AG09309 (cell line): ENCODE measurements at regions not wholly inside any gene's neighbourhood (a gene's known extent, or its start where the extent isn't known, plus 50 kb on each side); places are given as distances from the start of the nearest gene placed in this dataset.
"Not testable (repeated sequence)": the region's sequence is repeated elsewhere in the genome, so short reads cannot be mapped to it uniquely, and the experiment has no call there.

ENCODE experiments used
- DNase-seq: peaks from one replicate; pipeline ENCODE4 v3.0.0-alpha.2; 2010; ENCODE audit warnings: low read depth
- H3K4me3 ChIP-seq: 2 replicates; pipeline ENCODE4 v1.5.1; 2011; ENCODE audit warnings: mild to moderate bottlenecking, low read depth, low read length, moderate library complexity; ENCODE audit not compliant: control insufficient read depth
- TF ChIP-seq, protein P1 (sequence below): IDR thresholded peaks from 2 replicates; pipeline ENCODE4 v1.5.1; 2011; ENCODE audit warnings: mild to moderate bottlenecking, low read depth, low read length, inconsistent platforms; ENCODE audit not compliant: insufficient read depth, control insufficient read depth; ENCODE audit errors: missing control alignments

GRCh38 chr2:16066261-16067036 is 126.1 kb downstream of the MYCN start:
- DNase-seq: no peak
- H3K4me3 ChIP-seq: no peak overlapping the region
- TF ChIP-seq, protein P1, sequence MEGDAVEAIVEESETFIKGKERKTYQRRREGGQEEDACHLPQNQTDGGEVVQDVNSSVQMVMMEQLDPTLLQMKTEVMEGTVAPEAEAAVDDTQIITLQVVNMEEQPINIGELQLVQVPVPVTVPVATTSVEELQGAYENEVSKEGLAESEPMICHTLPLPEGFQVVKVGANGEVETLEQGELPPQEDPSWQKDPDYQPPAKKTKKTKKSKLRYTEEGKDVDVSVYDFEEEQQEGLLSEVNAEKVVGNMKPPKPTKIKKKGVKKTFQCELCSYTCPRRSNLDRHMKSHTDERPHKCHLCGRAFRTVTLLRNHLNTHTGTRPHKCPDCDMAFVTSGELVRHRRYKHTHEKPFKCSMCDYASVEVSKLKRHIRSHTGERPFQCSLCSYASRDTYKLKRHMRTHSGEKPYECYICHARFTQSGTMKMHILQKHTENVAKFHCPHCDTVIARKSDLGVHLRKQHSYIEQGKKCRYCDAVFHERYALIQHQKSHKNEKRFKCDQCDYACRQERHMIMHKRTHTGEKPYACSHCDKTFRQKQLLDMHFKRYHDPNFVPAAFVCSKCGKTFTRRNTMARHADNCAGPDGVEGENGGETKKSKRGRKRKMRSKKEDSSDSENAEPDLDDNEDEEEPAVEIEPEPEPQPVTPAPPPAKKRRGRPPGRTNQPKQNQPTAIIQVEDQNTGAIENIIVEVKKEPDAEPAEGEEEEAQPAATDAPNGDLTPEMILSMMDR: no peak

DNA sequence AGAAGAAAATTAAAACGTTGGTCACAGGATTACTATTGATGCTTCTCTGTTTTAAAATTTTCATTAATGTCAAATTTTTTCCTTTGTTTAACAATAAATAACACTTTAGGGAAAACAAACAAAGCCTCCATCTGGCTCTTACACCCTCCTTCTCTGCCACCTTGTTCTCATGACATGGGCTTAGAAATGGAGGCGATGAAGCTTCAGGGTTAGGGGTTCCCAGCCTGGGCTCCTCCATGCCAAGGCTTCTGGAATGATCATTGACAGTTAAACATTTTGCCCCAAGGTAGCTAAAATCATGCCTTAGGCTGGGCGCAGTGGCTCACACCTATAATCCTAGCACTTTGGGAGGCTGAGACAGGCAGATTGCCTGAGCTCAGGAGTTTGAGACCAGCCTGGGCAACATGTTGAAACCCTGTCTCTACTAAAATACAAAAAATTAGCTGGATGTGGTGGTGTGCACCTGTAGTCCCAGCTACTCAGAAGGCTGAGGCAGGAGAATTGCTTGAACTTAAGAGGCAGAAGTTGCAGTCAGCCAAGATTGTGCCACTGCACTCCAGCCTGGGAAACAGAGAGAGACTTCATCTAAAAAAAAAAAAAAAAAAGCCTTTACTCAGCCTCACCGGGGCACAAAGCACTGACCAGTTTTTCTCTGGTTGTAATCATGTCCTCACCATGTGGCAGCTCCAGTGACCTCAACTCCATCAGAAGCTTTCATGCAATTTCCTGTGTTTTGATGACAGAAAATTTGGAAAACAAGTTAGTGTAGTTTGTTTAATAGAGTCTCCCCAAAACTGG is 125.1 kb downstream of the MYCN start:
- DNase-seq, H3K4me3 ChIP-seq: not testable (repeated sequence)

DNA sequence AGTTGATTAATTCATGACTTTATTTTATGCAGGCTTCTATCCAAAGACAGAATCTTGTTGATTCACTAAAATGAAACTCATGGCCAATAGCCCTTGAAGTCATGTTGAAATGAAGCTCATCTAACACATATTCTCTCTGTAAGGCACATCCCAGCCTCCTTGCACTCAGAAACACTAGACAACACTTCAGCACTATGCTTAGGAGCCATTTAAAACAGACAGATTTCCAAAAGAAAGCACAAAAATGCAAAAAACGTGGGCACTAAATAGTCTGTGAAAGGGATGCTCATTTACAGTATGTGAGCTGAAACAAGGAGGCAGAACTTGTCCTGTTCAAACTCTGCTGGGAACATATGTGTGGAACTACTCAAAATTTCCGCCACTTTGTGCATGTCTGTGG is 124.4 kb downstream of the MYCN start:
- no peak for DNase-seq
- TF ChIP-seq, protein P1: no peak

GRCh38 chr2:16063955-16064633 is 123.7 kb downstream of the MYCN start:
- H3K4me3 ChIP-seq: no peak overlapping the region
- no peak for DNase-seq
- TF ChIP-seq, protein P1: no peak

More for the DNA sequence above, 124.4 kb downstream of the MYCN start:
- no peak overlapping the region for H3K4me3 ChIP-seq

- TF ChIP-seq, protein P1: no peak
- H3K4me3 ChIP-seq: no peak overlapping the region
- no peak for DNase-seq
Observed at GRCh38 chr2:16063251-16063850, 123.0 kb downstream of the MYCN start.

DNA sequence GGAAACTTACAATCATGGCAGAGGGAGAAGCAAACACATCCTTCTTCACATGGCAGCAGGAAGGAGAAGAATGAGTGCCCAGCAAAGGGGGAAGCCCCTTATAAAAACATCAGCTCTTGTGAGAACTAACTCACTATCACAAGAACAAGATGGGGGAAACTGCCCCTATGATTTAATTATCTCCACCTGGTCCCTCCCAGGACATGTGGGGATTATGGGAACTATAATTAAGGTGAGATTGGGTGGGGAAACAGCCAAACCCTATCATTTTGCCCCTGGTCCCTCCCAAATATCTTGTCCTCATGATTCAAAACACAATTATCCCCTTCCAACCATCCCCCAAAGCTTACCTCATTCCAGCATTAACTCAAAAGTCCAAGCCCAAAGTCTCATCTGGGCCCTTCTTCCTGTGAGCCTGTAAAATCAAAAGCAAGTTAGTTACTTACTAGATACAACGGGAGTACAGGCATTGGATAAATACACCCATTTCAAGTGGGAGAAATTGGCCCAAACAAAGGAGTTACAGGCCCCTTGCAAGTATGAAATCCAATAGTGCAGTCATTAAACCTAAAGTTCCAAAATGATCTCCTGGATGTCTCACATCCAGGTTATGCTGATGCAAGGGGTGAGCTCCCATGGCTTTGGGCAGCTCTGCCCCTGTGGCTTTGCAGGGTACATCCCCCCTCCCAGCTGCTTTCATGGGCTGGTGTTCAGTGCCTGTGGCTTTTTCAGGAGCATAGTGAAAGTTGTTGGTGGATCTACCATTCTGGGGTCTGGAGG is 122.3 kb downstream of the MYCN start:
- TF ChIP-seq, protein P1: no peak
- H3K4me3 ChIP-seq: no peak overlapping the region
- DNase-seq: no peak
